IMR-90 (cell line): ENCODE measurements at regions not wholly inside any gene's neighbourhood (a gene's known extent, or its start where the extent isn't known, plus 50 kb on each side); places are given as distances from the start of the nearest gene placed in this dataset.

ENCODE experiments used
- CEBPB ChIP-seq: IDR thresholded peaks from 2 replicates; pipeline ENCODE4 v1.6.1; 2012; ENCODE audit warnings: low read depth, low read length, improper control_type of control experiment
- CTCF ChIP-seq: conservative IDR thresholded peaks from 2 replicates; pipeline ENCODE4 v1.5.1; 2012; ENCODE audit warnings: mild to moderate bottlenecking, low read depth, low read length, improper control_type of control experiment
- POLR2A ChIP-seq: IDR thresholded peaks from 2 replicates; pipeline ENCODE4 v1.6.1; 2012; ENCODE audit warnings: mild to moderate bottlenecking, low read depth, low read length
- RAD21 ChIP-seq: IDR thresholded peaks from 2 replicates; pipeline ENCODE4 v1.6.1; 2012; ENCODE audit warnings: low read length, improper control_type of control experiment

- TF ChIP-seq CTCF (no peak), POLR2A (no peak), CEBPB (no peak), RAD21 (no peak)
Measured at GRCh38 chr4:8696369-8697127, 104.0 kb downstream of the CPZ start.
